ENCODE measurements at regions not wholly inside any gene's neighbourhood (a gene's known extent, or its start where the extent isn't known, plus 50 kb on each side); places are given as distances from the start of the nearest gene placed in this dataset.

DNA sequence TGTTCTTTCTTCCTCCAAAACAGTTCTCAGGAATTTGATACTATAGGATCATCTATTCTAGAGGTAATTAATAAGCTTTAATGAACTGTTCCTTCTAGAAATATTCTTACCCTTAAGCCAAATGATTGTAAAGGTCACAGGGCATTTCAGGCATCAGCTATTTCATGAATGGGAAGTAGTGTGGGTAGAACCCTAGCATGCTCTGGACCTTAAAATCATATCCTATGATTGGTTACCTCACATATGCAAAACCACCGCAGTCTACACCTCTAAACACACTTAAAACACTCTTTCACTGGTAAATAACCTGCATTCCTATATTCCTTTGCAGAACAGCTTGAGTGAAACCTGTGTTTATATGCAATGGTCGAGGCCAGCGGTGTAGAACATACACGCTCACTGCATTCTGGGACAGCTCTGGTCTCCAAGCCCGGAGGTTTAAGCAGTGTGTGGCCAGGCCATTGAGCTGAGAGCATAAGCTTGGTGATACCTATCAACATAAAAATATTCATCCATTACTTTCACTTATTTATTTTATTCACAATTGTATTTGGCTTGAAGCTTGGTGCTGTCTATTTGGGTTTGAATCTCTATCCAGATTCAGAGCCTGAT is 87.7 kb upstream of the RASGRP1 start:
- H3K4me1 ChIP-seq = no peaks in the 10 kb centered on the region
- no peaks in the 10 kb centered on the region for H3K27me3 ChIP-seq (ENCODE audit: insufficient read depth in 3 of 3, low read length in 2 of 3)
- DNase-seq (no peak), ATAC-seq (no peak)
- H3K27ac ChIP-seq = no peak overlapping the region
- TF ChIP-seq, protein P1, sequence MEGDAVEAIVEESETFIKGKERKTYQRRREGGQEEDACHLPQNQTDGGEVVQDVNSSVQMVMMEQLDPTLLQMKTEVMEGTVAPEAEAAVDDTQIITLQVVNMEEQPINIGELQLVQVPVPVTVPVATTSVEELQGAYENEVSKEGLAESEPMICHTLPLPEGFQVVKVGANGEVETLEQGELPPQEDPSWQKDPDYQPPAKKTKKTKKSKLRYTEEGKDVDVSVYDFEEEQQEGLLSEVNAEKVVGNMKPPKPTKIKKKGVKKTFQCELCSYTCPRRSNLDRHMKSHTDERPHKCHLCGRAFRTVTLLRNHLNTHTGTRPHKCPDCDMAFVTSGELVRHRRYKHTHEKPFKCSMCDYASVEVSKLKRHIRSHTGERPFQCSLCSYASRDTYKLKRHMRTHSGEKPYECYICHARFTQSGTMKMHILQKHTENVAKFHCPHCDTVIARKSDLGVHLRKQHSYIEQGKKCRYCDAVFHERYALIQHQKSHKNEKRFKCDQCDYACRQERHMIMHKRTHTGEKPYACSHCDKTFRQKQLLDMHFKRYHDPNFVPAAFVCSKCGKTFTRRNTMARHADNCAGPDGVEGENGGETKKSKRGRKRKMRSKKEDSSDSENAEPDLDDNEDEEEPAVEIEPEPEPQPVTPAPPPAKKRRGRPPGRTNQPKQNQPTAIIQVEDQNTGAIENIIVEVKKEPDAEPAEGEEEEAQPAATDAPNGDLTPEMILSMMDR (IDR thresholded peaks at IDR 0.05) = no peak
- no peaks in the 10 kb centered on the region for H3K9me3 ChIP-seq
- intact Hi-C loops (cut with DNase I) = loop anchor here in 1 of 2 donors (5.0 kb wide), 1 partner anchor 825 kb away; no protein-coding TSS in a partner anchor
- H3K4me3 ChIP-seq = no peak overlapping the region
- no peaks in the 10 kb centered on the region for H3K36me3 ChIP-seq (ENCODE audit: insufficient read depth in 1 of 2, low read depth in 1 of 2)
- WGBS, 3 donors = 92 to 97% (median 93%) methylated on average over 5 of the region's 5 CpGs

DNA sequence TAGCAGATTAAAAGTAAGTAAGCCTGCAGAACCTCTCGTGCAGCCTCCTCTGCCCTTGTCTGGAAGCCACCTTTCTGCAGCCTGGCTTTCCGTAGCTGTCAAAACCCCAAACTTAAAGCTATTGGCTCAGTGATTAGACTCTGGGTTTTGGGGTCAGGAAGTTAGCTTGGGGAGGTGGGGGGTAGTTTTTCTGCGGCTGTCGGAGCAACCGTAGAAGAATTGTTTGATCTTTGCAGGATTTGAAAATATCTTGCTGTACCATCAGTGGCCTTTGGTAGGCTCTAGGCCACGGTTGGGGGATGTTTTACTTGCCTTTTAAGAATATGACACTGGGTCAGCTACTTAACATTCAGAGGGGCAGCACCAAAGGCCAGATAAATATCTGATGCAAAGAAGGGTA is 88.4 kb upstream of the RASGRP1 start:
- WGBS, 3 donors = 63 to 70% (median 63%) methylated on average over 6 of the region's 6 CpGs
- DNase-seq = no peak
- H3K9me3 ChIP-seq = no peaks in the 10 kb centered on the region
- H3K4me1 ChIP-seq = no peaks in the 10 kb centered on the region
- no peak for ATAC-seq
- no peak overlapping the region for H3K27ac ChIP-seq
- TF ChIP-seq, protein P1 (IDR thresholded peaks at IDR 0.05) = no peak
- no peak overlapping the region for H3K4me3 ChIP-seq
- intact Hi-C loops (cut with DNase I) = loop anchor here in 1 of 2 donors (5.0 kb wide), 1 partner anchor 826 kb away; no protein-coding TSS in a partner anchor
- H3K27me3 ChIP-seq (ENCODE audit: insufficient read depth in 3 of 3, low read length in 2 of 3) = no peaks in the 10 kb centered on the region
- H3K36me3 ChIP-seq (ENCODE audit: insufficient read depth in 1 of 2, low read depth in 1 of 2) = no peaks in the 10 kb centered on the region

DNA sequence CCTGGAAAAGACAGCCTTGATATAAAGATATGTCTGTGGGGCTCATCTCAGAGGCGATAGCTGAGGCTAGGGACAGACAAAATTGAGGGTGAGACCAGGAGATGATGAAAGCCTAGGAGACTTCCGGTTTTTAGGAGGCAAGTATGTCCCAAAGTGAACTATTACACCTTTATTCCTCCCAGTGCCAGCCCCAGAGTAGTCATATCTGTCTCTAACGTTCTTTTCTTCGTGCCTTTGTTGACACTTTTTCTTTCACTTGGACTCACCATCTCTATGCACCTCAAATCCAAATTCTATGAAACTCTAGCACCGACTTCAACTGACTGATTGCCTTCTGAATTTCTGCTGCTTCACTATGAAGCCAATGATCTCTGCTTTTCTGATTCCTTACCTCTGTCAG is 93.8 kb upstream of the RASGRP1 start:
- intact Hi-C loops (cut with DNase I) = no loop called here
- no peaks in the 10 kb centered on the region for H3K36me3 ChIP-seq (ENCODE audit: insufficient read depth in 1 of 2, low read depth in 1 of 2)
- H3K9me3 ChIP-seq = no peaks in the 10 kb centered on the region
- DNase-seq = no peak
- H3K4me3 ChIP-seq = no peak overlapping the region
- ATAC-seq = no peak
- no peak overlapping the region for H3K27ac ChIP-seq
- no peaks in the 10 kb centered on the region for H3K4me1 ChIP-seq
- TF ChIP-seq, protein P1 (IDR thresholded peaks at IDR 0.05) = no peak
- H3K27me3 ChIP-seq (ENCODE audit: insufficient read depth in 3 of 3, low read length in 2 of 3) = peaks cover 0 to 3% (median 3%) of the 10 kb centered on the region in 3 donors
- WGBS, 3 donors = 80 to 86% (median 81%) methylated on average over 5 of the region's 5 CpGs

DNA sequence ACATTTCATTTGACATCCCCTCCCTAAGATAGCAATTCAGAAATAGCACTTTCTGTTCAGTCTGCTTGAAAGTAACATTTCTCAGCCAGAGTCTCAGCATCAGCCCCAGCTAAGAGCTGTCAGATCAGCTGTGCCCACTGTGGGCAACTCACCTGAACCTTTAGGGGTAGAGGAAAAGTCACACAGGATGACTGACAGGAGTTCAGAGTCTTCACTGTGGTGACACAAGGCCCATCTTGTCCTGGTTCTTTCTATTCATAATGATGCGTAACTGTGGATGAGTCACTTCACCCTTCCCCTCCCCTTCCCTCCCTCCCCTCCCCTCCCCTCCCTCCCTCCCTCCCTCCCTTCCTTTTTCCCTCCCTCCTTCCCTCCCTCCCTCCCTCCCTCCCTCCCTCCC is 96.1 kb upstream of the RASGRP1 start:
- WGBS, 3 donors = 60 to 75% (median 70%) methylated on average over 1 of the region's 1 CpG

More for the DNA sequence above, 96.1 kb upstream of the RASGRP1 start:
- Histone ChIP-seq H3K27me3 (ENCODE audit: insufficient read depth in 3 of 3, low read length in 2 of 3) (peaks cover 0 to 3% (median 3%) of the 10 kb centered on the region in 3 donors), H3K27ac (no peak overlapping the region), H3K9me3 (no peaks in the 10 kb centered on the region), H3K4me3 (no peak overlapping the region), H3K36me3 (ENCODE audit: insufficient read depth in 1 of 2, low read depth in 1 of 2) (no peaks in the 10 kb centered on the region), H3K4me1 (no peaks in the 10 kb centered on the region)
- DNase-seq (no peak), ATAC-seq (no peak)
- TF ChIP-seq, protein P1 (IDR thresholded peaks at IDR 0.05) = no peak
- intact Hi-C loops (cut with DNase I) = no loop called here
